ENCODE measurements at regions not wholly inside any gene's neighbourhood (a gene's known extent, or its start where the extent isn't known, plus 50 kb on each side); places are given as distances from the start of the nearest gene placed in this dataset.

DNA sequence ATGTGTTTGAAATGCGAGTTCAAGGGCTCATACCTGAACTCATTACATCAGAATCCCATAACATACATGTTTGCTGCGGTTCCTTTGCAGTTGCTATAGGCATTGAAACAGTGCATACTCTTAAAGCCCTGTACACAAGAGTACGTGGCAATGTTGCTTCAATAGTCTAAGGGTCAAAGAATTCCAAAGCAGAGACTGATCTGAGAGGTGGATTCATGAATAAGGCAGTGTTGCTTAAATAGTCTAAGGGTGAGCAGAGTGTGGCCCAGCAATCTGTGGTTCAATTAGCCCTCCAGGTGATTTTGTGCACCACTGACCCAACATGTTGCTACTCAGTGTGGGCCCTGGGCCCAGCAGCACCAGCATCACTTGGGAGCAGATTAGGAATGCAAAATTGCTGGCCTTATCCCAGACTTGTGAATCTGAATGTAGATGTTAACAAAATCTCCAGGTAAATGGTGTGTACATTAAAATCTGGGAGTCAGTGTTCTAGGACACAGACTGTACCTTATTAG lies 314.7 kb upstream of the UMPS start:
- no peak for DNase-seq

DNA sequence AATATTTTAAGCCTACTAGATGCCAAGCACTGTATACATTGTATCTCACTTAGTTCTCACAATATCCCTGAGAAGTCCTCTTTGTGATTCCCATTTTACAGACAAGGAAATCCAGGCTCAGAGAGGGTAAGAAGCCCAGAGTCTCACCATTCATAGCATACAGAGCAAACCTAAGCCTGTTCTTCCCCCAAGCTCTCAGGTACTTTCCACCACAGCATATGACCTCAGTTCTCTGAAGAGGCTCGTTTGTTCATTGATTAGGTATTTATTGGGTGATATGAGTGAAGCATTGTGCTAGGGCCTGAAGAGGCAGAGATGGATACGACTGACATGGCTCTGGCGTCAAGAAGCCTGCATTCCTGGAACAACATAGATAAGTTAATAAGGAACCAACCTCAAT lies 310.9 kb upstream of the UMPS start:
- no peak for DNase-seq

DNA sequence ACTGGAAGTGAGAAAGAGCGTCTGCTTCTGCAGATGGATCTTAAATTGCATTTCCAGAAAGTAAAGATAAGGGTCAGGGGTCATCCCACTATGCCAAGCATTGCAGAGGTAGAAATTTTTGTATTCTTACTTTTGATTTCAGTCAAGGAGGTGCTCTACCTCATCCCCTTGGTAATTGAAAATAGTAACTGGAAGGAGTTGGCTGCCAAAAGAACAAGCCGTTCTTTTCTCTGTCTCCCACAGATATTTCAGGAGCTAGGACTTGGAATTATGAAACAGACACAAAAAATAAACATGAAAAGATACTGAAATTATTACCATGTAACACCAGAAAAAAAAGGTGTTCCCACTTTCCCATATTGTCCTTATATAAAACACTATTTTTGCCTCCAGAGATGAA lies 309.9 kb upstream of the UMPS start:
- DNase-seq, result no peak

DNA sequence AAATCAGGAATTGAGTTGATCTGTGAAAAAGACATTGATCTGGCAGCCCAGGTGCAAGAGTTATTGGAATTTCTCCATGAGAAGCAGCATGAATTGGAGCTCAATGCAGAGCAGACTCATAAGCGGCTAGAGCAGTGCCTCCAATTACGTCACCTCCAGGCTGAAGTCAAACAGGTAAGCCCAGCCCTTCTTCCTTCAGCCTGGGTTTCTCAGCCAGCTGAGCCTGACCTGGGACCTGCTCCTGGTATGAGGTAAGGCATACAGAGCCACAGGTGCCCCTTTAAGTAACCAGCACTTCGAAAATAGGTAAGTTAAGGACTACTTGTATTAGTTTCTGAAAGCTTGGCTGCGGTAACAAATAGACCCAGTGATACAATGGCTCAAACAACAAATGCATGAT lies 307.4 kb upstream of the UMPS start:
- DNase-seq, result no peak

DNA sequence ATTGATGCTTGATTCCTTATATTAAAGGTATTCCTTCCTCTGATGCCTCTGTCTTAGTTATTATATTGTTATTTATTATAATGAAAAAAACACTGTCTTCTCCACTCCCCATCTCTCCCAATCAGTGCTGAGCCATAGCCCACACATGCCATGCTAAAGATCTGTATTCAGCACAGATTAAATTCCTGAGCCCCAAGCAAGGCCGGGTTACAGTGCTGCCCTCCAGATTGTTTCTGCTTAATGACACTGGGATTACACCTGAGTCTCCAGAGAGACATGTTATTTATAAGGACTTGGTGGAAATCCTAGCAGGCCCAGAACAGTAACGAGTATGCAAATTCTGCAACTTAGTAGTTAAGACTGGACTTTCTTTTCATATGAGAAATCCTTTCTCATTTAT lies 305.9 kb upstream of the UMPS start:
- no peak for DNase-seq

DNA sequence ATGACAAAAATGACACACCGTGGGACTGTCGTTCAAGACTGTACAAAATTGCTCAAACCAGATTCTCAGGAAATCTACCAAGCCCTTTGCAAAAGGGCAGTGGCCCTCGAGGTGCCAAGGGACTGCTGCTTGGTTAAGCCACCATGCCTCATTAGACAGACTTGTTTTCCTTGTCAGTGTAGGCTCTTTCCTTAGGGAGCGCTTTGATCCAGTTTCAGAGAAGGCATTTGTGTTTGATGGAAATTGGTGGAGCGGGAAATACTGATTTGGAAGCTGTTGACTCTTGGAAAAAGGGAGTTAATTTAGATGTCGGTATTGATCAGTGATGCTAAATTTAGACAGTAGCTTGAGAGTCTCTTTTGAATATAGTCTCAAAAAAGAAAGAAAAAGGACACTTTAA lies 304.3 kb upstream of the UMPS start:
- DNase-seq, result no peak

DNA sequence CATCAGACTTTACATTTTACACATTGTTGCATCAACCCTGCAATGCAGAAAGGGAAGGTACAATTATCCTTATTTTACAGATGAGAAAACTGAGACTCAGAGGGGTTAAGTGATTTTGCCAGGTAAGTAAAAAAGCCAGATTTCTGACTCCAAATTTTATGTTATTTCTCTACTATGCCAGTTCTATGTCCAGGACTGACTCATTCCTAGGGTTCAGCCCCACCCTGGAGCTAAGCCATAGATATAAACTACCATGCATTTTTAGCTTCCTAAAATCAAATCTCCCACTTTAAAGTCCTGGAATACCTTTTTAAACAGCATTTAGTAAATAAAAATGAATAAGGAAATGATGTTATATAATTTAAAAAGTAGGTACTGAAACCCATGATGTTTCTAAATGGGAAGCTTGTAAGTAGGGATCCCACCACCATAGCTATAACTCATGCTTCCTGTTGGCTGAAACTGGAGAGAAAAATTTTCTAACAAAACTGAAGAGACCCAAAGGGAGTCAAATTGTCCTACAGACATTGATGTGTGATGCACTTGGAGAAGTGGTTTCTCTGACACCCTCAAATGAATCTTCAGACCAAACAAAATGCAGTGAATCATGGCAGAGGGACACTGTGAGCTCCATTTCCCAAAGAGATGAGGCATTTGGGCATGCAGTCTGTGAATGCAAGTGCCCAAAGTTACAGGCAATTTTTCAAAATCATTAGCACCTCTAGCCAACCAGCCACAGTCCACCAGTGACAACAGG lies 301.7 kb upstream of the UMPS start:
- DNase-seq, result no peak

DNA sequence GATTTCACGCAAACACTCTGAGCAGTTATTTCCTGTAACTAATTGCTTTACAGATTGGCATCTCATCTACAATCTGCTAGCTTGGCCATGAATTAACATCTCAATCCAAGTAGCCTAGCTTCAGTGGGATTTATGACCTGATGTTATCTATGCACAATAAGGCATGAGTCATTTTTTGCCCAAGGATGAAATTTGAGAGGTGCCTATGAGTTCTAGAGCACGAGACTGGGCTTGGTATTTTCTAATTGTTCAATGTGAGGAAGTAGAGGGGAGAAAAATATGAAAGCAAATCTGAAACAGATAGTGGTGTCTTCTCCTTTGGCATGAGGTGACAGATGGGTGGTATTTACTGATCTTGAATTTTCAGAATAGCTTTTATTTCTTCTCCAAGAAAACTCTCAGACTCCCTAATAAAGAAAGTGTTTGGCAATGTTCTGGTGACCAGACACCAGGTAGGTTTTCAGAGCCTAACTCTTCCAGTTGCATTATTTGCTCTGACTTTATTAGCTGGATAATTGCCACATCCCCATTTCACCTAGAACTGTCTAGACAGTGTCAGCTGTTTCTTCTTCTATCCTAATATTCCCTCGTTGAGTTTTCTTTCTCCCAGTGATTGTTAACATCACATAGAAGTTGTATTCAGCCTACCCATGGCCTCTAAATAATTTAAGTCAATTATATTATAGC lies 301.0 kb upstream of the UMPS start:
- DNase-seq, result no peak

DNA sequence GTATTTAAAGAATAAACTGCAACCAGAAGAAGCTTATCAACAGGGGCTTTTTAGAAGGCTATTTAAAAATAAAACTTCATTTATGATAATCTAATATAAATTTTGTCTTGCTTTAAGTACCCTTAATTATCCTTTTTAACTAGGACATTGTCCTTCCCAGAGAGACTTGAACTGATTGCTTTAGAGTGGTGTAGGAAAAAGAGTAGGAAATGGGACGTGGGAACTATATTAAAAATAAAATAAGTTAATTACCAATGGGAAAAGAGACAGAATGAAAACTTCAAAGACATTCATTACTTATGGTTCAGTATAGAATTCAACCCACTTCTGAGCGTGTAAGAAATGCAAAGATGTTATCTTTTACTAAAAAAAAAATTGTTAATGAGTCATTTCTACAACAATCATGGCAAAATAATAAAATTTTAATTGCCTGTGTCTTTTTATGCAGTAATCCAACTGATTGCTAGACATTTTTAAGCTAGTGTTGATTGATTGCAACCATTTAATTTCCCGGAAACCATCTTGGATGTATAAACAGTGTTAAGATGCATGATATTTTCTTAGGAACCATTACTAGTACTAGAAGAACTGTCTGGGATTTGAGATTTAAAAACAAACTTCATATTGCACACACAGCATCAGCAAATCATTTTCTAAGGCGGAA lies 298.8 kb upstream of the UMPS start:
- DNase-seq, result no peak

DNA sequence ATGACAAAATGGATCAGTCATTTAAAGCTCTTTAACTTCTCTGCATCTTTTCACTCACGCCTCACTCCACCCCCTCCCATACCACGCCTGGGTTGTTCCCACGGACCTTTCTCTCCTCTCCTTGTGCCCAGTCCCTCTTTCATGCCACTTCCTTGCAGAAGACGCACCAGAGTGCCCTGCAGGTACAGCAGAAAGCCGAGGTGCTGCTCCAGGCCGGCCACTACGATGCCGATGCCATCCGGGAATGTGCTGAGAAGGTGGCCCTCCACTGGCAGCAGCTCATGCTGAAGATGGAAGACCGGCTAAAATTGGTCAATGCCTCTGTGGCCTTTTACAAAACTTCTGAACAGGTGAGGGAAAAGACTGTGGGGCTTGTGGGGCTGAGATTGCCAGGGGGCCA lies 296.1 kb upstream of the UMPS start:
- no peak for DNase-seq

DNA sequence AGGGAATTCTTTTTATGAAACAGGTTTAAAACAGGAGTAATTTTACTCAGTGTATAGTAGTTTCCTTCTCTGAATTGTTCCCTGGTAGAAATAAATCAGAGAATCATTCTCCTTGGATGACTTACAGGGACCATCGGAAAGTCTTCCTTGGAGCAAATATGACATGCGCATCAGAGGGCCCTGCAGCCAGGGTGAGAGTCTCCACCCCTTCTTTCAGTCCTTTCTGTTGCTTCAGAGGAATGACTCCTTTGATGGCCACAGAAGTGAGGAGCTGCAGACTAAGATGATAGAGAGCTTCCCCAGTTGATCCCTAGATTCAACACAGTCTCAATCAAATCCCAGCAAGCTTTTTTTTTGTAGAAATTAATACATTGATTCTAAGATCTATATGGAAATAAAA lies 294.8 kb upstream of the UMPS start:
- no peak for DNase-seq

DNA sequence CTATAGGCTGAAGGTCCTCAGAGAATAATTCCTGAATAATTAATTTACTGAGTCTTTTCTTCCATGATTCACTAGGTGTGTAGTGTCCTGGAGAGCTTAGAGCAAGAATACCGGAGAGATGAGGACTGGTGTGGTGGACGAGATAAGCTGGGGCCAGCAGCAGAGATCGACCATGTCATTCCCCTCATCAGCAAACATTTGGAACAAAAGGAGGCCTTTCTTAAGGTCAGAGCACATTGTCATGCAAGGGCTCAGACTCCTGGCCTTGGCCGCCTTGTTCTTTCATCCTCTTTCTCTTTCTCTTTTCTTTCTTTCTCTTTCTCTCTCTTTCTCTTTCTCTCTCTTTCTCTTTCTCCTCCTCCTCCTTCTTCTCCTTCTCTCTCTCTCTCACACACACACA lies 291.4 kb upstream of the UMPS start:
- no peak for DNase-seq

DNA sequence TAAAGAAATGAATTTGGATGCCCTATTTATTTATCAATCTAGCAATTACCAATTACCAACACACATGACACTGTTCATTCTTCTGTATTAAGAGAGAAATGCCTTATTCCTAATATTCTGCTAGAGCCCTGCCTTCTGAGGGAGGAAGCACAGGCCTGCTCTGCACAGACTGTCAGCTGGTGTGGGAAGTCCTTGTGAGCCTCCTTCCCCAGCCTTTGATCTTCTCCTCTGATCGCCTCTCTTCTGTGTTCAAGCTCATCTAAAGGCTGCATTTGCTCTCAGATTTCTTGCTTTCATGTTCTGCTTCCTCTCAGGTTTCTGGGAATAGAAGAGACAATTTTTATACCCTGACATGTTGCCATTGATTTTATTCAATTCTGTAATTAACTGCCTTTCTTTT lies 290.6 kb upstream of the UMPS start:
- no peak for DNase-seq

DNA sequence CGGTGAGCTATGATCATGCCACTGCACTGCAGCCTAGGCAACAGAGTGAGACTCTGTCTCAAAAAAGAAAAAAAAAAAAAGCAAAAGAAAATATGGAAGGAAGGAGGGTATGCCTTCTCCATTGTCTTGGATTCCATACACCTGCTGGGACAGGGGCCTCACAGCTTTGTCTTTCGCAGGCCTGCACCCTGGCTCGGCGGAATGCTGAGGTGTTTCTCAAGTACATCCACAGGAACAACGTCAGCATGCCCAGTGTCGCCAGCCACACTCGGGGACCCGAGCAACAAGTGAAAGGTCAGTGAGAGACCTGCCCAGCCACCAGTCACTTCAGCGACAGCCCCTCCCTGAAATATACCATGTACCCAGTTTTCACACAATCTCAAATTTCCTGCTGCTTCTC lies 288.5 kb upstream of the UMPS start:
- DNase-seq, result no peak

DNA sequence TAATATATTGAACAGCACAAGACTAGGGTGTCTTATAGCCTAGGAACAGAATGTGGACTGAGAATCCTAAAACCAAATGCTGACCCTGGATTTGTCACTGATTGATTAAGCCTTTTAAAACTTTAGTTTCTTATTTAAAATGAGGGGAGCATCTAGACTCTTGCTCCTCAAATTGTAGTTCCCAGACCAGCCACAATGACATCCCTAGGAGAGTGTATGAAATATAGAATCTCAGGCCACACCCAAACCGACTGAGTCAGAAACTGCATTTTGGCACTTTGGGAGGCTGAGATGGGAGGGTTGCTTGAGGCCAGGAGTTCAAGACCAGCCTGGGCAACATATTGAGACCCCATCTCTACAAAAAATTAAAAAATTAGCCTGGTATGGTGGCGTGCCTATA lies 287.8 kb upstream of the UMPS start:
- no peak for DNase-seq

DNA sequence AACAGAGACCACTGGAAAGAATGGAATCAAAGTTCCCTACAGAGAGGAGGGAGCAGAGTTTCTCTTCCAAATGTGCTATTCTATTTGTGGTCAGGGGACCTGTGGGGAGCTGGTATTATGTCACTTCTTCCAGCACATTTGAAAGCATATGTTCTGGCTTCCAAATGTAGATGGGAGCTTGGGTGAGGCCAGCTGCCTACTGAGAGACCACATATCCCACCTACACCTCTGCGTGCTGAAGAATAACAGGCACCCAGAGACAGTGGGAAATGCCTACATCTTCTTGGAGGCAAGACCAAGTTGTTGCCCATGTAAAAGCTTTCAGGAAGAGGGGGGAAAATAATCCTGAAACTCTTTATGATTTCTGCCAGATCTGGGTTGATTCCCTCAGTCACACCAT lies 286.8 kb upstream of the UMPS start:
- no peak for DNase-seq

DNA sequence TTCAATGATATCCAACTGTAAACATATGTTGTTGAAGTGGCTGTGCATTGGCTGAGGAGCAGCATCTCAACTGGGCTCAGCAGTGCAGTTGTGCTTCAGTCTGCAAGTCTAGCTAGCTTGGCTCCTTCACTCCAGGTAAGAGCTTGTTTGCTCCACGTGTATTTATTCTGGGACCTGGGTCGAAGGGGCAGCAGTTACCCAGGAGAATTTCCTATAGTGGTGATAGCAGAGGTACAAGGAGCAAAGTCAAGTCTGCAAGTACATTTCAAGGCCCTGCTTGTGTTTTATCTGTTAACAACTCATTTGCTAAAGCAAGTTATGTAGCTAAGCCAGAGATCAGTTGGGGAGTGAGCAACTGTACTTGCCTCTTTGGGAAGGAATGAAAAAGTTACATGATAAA lies 286.2 kb upstream of the UMPS start:
- DNase-seq, result no peak

DNA sequence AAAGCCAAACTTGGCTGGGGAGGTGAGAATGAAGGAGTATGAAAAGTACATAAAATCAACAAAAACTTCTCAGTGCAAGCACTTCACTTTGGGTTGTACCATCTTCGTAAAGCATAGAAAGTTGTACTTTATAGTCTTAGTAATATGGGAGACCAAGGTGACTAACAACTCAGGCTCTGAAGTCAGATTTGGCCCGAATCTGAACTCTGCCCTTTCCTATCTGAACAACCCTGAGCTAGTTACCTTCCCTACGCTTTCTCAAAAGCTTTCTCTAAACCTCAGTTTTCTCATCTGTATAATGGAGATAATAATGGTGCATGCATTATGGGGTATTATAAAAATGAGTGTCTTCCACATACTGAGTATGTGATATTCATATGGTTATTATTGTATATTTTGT lies 285.4 kb upstream of the UMPS start:
- no peak for DNase-seq

DNA sequence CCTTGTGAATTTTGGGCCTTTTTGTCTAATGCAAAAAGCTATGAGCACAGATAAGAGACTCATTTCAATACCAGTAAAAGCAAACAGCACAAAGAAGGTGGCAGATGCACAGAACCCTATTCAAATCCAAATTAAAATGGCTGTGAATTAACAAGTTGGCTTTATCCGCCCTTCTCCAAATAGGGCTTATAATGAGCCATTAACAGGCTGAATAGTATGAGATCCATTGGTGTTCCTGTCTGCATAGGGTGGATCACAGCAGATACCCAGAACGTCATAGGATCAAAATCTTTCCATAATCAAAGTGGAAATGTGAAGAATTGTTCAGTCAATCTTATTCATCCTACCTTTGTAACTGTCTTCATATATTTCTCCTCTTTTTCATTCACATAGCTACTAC lies 282.4 kb upstream of the UMPS start:
- no peak for DNase-seq

DNA sequence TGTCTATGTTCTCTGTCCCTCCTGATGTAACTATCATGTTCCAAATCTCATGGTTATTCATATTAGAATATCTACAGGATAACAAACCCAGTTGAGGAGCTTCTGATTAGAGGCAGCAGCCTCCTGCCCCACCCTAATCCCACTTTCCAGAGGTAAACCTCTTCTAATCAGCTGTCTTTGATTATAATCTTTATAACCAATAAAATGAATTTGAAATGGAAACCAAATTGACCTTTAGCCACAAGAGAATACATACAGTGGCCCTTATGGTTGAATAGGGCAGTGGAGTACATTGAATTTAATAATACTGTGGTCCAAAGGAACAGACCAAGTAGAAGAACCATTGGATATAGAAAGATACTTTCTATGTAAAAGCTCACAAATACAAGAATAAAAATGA lies 281.3 kb upstream of the UMPS start:
- no peak for DNase-seq

DNA sequence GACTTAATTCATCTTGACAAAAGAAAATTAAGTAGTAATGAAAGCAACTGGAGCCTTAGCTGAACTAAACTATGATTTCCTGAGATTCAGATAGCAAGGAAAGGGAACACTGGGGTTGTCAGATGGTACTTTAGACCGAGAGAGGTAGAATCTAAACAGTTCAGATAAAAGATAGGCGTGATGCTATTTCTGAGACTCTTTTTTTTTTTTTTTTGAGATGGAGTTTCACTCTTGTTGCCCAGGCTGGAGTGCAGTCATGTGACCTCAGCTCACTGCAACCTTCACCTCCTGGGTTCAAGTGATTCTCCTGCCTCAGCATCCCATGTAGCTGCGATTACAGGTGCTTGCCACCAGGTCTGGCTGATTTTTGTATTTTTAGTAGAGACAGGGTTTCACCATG lies 279.9 kb upstream of the UMPS start:
- no peak for DNase-seq

DNA sequence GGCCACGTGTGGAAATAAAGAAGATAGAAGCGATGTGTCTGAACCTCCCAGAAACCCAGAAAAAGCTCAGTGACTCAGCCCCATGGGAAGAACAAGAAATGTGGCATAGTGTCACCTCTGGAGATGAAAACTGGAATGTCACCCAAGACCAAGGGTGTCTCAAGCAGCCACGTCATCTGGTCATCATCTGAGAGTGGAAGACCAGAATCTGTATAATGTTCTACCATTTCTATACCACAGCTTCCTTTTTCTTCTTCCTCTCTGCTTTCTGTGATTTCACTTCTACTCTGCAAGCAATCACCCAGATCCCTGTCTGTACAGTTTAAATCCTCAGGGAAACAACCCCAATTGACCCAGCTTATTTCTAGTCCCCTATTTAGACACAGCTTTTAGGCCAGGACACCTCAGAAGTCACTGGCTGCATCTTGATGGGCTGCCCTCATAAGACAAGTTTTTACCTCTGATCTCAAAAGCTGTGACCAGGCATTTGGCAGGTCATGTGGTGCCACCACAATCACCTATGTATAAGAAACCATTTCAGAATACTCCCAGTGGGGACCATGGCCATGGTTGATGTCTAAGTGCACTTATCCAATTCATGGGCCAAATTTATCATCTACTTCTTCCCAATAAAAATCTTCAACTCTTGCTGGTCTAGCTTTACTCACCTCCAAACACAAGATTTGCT lies 278.5 kb upstream of the UMPS start:
- DNase-seq, result no peak

DNA sequence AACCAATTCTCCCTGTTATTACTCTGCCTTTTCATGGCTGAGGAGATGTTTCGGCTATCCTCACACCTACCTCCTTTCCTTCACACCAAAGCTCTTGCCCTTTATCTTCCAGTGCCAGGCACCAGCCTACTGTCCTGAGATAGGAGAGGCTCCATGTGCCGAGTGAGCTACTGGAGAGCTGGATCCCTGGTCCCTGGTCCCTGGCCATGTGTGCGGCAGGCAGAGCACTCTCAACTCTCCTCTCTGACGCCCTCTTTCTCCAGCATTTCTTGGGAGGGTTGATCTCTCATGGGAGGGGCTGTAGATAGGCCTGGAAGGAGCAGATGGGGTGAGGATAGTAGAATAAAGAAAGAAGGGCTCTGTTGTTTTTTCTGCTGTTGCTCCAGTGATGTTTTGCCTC lies 277.1 kb upstream of the UMPS start:
- DNase-seq, result no peak

DNA sequence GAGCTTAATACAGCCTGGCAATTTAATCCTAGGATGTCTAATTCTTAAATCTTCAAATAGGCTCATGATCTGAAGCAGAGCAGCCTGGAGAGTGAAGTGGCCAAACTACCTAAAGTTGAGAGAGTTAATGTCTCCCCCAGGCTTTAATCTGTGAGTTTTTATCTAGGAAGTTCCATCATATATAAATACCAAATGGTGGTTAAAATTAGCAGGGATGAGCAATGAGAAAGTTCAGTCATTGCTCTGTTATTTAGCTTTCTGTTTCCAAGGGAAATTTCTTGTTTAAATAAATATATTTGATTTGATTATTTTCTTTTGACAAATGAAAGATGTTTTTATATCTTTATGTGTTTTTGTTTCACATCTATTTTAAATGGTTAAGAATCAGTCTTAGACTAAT lies 274.4 kb upstream of the UMPS start:
- no peak for DNase-seq

Data from NCI-H2081 treated with DMSO at 0.1 percent for 48 hours (cell line).